Mesodermal cell (in vitro differentiated cells): ENCODE measurements at regions not wholly inside any gene's neighbourhood (a gene's known extent, or its start where the extent isn't known, plus 50 kb on each side); places are given as distances from the start of the nearest gene placed in this dataset.

Experiments used
- H3K27ac ChIP-seq: 2 replicates; pipeline ENCODE4 v1.7.0; 2013; ENCODE audit warnings: mild to moderate bottlenecking, low read depth, low read length, moderate library complexity; ENCODE audit not compliant: severe bottlenecking
- H3K36me3 ChIP-seq: 2 replicates; pipeline ENCODE4 v1.7.1; 2013; ENCODE audit warnings: mild to moderate bottlenecking, low read length, moderate library complexity; ENCODE audit not compliant: control insufficient read depth, insufficient read depth
- H3K4me1 ChIP-seq: one replicate; pipeline ENCODE4 v1.7.1; 2013; ENCODE audit warnings: mild to moderate bottlenecking, low read length; ENCODE audit not compliant: insufficient read depth, control insufficient read depth, poor library complexity, severe bottlenecking
- H3K4me3 ChIP-seq: 2 replicates; pipeline ENCODE4 v1.7.0; 2013; ENCODE audit warnings: low read length, control low read depth, mild to moderate bottlenecking; ENCODE audit not compliant: insufficient read depth, poor library complexity, severe bottlenecking; ENCODE audit errors: extremely low read depth
- H3K9me3 ChIP-seq: 2 replicates; pipeline ENCODE4 v1.7.1; 2013; ENCODE audit warnings: mild to moderate bottlenecking, low read length, moderate library complexity; ENCODE audit not compliant: control insufficient read depth
- whole genome bisulfite sequencing, 2 experiments: methylation state at CpG; one replicate each; pipeline ENCODE4 v1.1.5; 2013; ENCODE audit warnings: missing lambda C conversion rate in 2 of 2; ENCODE audit not compliant: insufficient coverage in 2 of 2; 5-methylcytosine and 5-hydroxymethylcytosine counted together

- Histone ChIP-seq H3K36me3 (no peaks in the 10 kb centered on the region), H3K4me1 (peaks cover 6% of the 10 kb centered on the region), H3K4me3 (no peak overlapping the region), H3K9me3 (no peaks in the 10 kb centered on the region), H3K27ac (no peak overlapping the region)
- WGBS, 2 experiments = 91 to 100% methylated on average over 3 of the region's 3 CpGs
These were observed 1258.0 kb upstream of the ZEB2 start for GRCh38 chr2:145777914-145778313.

- Histone ChIP-seq H3K4me3 (no peak overlapping the region), H3K9me3 (no peaks in the 10 kb centered on the region), H3K36me3 (no peaks in the 10 kb centered on the region), H3K27ac (no peak overlapping the region), H3K4me1 (peaks cover 6% of the 10 kb centered on the region)
- WGBS, 2 experiments = 96% methylated on average over 2 of the region's 2 CpGs; no CpG with 5 or more reads in 1 of the 2 experiments
These were observed 1257.4 kb upstream of the ZEB2 start for GRCh38 chr2:145777297-145777696.

- no peaks in the 10 kb centered on the region for H3K9me3 ChIP-seq
- no CpG with 5 or more reads among the region's 2 CpGs for WGBS, 2 experiments
- H3K4me3 ChIP-seq = no peak overlapping the region
- no peak overlapping the region for H3K27ac ChIP-seq
- peaks cover 6% of the 10 kb centered on the region for H3K4me1 ChIP-seq
- H3K36me3 ChIP-seq = no peaks in the 10 kb centered on the region
These were observed 1255.7 kb upstream of the ZEB2 start for GRCh38 chr2:145775591-145775990.

- Histone ChIP-seq H3K36me3 (no peaks in the 10 kb centered on the region), H3K4me3 (no peak overlapping the region), H3K9me3 (no peaks in the 10 kb centered on the region), H3K4me1 (no peaks in the 10 kb centered on the region), H3K27ac (no peak overlapping the region)
These were observed 1251.6 kb upstream of the ZEB2 start for GRCh38 chr2:145771525-145771924.

GRCh38 chr2:145769011-145769716 is 1249.2 kb upstream of the ZEB2 start:
- no peaks in the 10 kb centered on the region for H3K9me3 ChIP-seq
- no CpG with 5 or more reads among the region's 5 CpGs for WGBS, 2 experiments
- no peaks in the 10 kb centered on the region for H3K36me3 ChIP-seq
- H3K4me1 ChIP-seq = no peaks in the 10 kb centered on the region
- no peak overlapping the region for H3K4me3 ChIP-seq
- H3K27ac ChIP-seq = no peak overlapping the region

GRCh38 chr2:145765874-145766273 is 1246.0 kb upstream of the ZEB2 start:
- Histone ChIP-seq H3K4me1 (peaks cover 6% of the 10 kb centered on the region), H3K36me3 (no peaks in the 10 kb centered on the region), H3K4me3 (no peak overlapping the region), H3K9me3 (no peaks in the 10 kb centered on the region), H3K27ac (no peak overlapping the region)
- WGBS, 2 experiments = no CpG with 5 or more reads among the region's 1 CpG

GRCh38 chr2:145764631-145765030 is 1244.7 kb upstream of the ZEB2 start:
- 95 to 97% methylated on average over 3 to 4 of the region's 6 CpGs for WGBS, 2 experiments
- peaks cover 18% of the 10 kb centered on the region for H3K4me1 ChIP-seq

GRCh38 chr2:145760781-145761649 is 1241.1 kb upstream of the ZEB2 start:
- Histone ChIP-seq H3K4me3 (no peak overlapping the region), H3K27ac (peak overlapping the region; percentile 58), H3K36me3 (no peaks in the 10 kb centered on the region), H3K9me3 (no peaks in the 10 kb centered on the region), H3K4me1 (peaks cover 29% of the 10 kb centered on the region)
- WGBS, 2 experiments = 70 to 80% methylated on average over 1 to 3 of the region's 4 CpGs

More at GRCh38 chr2:145764631-145765030, 1244.7 kb upstream of the ZEB2 start:
- Histone ChIP-seq H3K9me3 (no peaks in the 10 kb centered on the region), H3K4me3 (no peak overlapping the region), H3K36me3 (no peaks in the 10 kb centered on the region), H3K27ac (no peak overlapping the region)

- H3K27ac ChIP-seq = peak overlapping the region; percentile 17
- H3K4me3 ChIP-seq = no peak overlapping the region
- WGBS, 2 experiments = no CpG with 5 or more reads among the region's 3 CpGs
- H3K36me3 ChIP-seq = no peaks in the 10 kb centered on the region
- H3K4me1 ChIP-seq = peaks cover 29% of the 10 kb centered on the region
- no peaks in the 10 kb centered on the region for H3K9me3 ChIP-seq
These were observed 1239.5 kb upstream of the ZEB2 start for GRCh38 chr2:145759228-145759915.

GRCh38 chr2:145757503-145758246 is 1237.8 kb upstream of the ZEB2 start:
- no peaks in the 10 kb centered on the region for H3K36me3 ChIP-seq
- peaks cover 29% of the 10 kb centered on the region for H3K4me1 ChIP-seq
- 78 to 100% methylated on average over 1 to 2 of the region's 3 CpGs for WGBS, 2 experiments
- H3K9me3 ChIP-seq = no peaks in the 10 kb centered on the region
- no peak overlapping the region for H3K27ac ChIP-seq
- H3K4me3 ChIP-seq = no peak overlapping the region
